ENCODE measurements at regions not wholly inside any gene's neighbourhood (a gene's known extent, or its start where the extent isn't known, plus 50 kb on each side); places are given as distances from the start of the nearest gene placed in this dataset.

GRCh38 chr12:88665071-88665470 lies 84.8 kb upstream of the KITLG start:
- no peak for DNase-seq

- DNase-seq: no peak
Measured at GRCh38 chr12:88662961-88663360, 82.7 kb upstream of the KITLG start.

GRCh38 chr12:88662093-88662492 lies 81.8 kb upstream of the KITLG start:
- DNase-seq: no peak

GRCh38 chr12:88658009-88658408 lies 77.7 kb upstream of the KITLG start:
- no peak for DNase-seq

- DNase-seq: no peak
Measured at GRCh38 chr12:88650715-88651114, 70.4 kb upstream of the KITLG start.

- DNase-seq: no peak
Measured at GRCh38 chr12:88648625-88649024, 68.4 kb upstream of the KITLG start.

- DNase-seq: no peak
Measured at GRCh38 chr12:88646824-88647223, 66.6 kb upstream of the KITLG start.

GRCh38 chr12:88645816-88646215 lies 65.5 kb upstream of the KITLG start:
- no peak for DNase-seq

GRCh38 chr12:88644946-88645702 lies 64.9 kb upstream of the KITLG start:
- DNase-seq: no peak

- DNase-seq: no peak
Measured at GRCh38 chr12:88643685-88644084, 63.4 kb upstream of the KITLG start.

- no peak for DNase-seq
Measured at GRCh38 chr12:88642675-88643431, 62.6 kb upstream of the KITLG start.

GRCh38 chr12:88638966-88639760 lies 58.9 kb upstream of the KITLG start:
- DNase-seq: no peak

- DNase-seq: no peak
Measured at GRCh38 chr12:88638388-88638787, 58.1 kb upstream of the KITLG start.

- no peak for DNase-seq
Measured at GRCh38 chr12:88634008-88634407, 53.7 kb upstream of the KITLG start.

- DNase-seq: no peak
Measured at GRCh38 chr12:88633312-88633711, 53.0 kb upstream of the KITLG start.

- DNase-seq: no peak
Measured at GRCh38 chr12:88630561-88630960, 50.3 kb upstream of the KITLG start.

Measured in NCI-H2171 (cell line).